HG02798 (cell line): ENCODE measurements at regions not wholly inside any gene's neighbourhood (a gene's known extent, or its start where the extent isn't known, plus 50 kb on each side); places are given as distances from the start of the nearest gene placed in this dataset.

Experiments
- ATAC-seq: cut with Tn5 transposase; IDR thresholded peaks from one replicate; pipeline ENCODE4 v1.9.1; 2021; ENCODE audit warnings: mild to moderate bottlenecking; ENCODE audit not compliant: unreplicated experiment, poor library complexity

DNA sequence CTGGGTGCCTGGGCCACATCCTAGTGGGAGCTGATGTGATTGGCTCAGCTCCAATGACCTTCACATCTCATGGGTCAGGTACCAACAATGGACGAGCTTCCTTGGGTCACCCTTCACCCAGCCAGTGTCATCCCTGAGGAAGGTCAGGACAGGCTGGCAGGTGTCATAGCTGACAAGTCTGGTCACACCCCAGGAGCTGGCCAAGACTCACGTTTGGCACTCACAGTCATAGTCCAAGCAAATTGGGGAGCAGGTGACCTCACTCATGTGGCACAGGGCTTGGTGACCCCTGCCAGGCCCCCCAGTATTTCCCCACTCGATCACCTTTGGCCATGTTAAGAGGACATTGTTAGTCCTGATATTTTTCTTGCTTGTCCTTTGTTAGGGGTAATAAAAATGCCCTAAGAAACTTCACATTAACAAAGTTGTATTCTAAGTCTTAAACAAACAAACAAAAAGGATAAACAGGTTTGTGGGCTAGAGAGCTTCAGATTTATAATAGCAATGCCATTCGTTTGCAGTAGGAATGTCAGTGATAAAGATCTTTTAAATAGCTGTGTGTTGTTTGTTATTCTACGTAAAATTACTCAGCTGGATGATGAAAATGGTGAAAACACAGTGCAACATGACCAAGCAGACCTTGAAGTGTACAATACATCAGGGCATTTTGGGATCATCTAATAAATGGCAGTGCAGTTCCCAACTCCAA is 79.5 kb upstream of the POMGNT2 start:
- no peak for ATAC-seq

DNA sequence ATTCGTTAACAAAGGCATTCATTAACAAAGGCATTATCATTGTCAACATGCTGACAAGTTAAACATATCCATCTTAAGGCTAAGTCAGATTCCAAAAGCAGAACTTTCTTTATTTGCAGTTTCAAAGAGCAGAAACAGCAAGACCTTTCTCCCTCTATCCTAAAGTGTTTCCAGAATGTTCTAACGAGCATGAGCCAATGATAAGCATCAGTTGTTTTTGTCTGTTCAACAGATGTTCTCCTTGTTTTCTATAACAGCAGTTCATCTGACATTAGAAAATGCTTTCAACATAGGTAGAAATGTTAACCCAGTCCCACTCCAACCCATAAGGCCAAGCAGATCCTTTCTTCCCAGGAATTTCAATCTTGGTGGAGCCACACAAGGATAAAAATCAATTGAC is 77.6 kb upstream of the POMGNT2 start:
- ATAC-seq: no peak

DNA sequence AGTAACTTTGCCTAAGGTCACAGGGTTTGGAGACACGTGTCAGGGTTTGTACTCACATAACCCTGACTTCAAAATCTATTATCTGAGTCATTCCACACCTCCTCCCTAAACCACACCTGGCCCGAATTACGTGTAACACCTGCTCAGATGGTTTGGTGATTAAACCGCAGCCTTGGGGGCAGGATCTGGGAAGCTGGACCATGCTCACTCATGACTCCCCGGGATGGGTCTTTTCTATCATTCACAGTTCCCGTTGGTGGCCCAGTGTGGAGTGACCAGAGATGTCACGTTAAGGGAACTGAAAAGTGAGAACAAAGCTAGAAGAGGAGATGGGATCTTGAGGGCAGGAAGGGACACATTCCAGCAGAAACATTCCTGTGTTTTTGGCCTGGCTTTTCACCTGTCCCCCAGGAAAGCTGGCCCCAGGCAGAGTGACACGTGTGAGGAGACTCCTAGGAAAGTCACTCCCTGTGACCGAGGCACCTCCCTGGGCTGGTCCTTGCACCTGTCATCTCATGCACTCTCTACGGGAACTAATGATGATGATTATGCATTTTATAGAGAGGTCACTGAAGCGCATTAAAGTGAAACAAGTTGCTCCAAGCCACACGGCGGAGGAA is 75.4 kb upstream of the POMGNT2 start:
- peak; percentile 47 for ATAC-seq

GRCh38 chr3:43180694-43181093 is 74.8 kb upstream of the POMGNT2 start:
- no peak for ATAC-seq

DNA sequence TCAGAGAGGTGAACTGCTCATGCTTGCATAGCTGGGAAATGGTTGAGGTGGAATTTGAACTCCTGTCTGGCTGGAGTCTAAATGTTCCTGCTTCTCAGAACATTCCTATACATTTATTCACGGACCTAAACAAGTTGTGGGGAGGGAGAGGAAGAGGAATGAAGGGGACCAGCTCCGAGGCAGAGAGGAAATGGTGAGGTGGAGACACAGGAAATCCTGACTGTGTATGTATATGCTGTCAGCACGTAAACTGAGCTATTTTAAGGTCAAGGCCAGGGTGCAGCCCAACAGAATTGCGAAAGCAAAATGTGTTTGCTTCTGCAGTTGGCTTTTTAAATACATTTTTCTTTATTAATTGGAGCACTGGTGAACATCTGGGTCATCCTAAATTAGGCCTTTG is 74.1 kb upstream of the POMGNT2 start:
- no peak for ATAC-seq

DNA sequence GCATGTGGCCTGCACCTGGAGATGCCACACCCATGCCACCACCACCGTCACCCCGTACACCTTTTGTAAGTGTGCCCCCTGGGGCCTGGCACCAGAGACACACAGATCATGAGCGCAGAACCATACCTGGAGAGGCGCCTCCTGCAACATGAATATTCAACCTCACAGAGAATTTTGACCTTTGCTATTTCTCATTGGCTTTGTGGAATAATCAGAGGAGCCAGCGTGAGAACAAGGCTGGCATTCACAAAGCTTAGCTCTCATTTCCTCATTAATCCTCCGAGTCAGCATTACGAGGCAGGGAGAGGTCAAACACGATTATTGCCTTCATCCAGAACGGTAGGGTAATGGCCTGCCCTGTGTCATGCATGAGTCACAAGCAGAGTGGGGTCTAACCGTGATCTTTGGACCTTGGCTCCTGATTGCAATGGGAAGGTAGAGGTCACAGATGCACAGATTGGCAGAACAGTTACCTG is 73.0 kb upstream of the POMGNT2 start:
- no peak for ATAC-seq

GRCh38 chr3:43177085-43177484 is 71.2 kb upstream of the POMGNT2 start:
- ATAC-seq: no peak

DNA sequence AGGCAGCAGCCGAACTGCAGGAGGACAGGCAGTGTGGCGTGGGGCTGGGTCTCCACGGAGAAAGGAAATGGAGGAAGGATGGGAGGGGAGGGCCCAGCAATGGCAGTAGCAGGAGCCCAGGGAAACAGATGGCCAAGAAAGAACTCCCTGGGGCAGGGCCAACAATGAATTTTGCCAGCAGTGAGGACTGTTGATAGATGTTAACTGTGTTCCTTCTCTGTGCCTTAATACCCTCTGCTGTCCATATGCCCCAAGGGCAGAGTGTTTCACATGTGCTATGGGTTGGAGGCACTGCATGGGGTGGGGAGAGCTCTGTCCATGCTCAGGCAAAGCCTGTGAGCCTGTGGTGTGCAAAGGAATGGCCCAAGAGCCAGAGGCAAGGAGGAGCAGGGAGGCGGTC is 70.8 kb upstream of the POMGNT2 start:
- ATAC-seq: no peak

- ATAC-seq: no peak
These were observed 69.7 kb upstream of the POMGNT2 start for GRCh38 chr3:43175541-43175940.

DNA sequence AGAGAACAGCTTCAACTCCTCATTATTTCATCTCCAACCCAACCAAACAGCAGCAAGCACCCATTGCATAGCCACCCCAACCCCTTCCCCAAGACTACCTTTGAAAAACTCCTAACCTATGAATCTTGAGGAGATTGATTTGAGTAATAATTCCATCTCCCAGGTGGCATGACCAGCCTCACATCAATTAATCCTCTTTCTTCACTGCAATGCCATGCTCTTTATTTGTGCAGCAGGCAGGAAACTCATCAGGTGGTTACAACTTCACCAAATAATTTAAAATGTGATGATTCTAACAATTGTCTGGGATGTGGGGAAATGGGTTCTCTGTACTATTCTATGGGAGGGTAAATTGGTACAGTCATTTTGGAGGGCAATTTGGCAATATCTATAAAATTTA is 68.1 kb upstream of the POMGNT2 start:
- no peak for ATAC-seq

DNA sequence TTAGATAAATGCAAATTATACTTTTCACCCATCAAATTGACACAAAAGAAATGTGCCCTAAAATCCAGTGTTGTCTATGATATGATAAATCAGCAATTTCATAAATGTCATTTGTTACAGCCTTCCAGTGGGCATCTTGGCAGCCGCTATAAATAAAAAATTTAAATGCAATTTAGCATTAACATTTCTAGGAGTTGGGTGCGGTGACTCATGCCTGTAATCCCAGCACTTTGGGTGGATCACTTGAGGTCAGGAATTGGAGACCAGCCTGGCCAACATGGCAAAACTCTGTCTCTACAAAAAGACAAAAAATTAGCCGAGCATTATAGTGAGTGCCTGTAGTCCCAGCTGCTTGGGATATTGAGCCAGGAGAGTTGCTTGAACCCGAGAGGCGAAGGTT is 65.9 kb upstream of the POMGNT2 start:
- no peak for ATAC-seq

- no peak for ATAC-seq
These were observed 64.7 kb upstream of the POMGNT2 start for GRCh38 chr3:43170553-43170952.

DNA sequence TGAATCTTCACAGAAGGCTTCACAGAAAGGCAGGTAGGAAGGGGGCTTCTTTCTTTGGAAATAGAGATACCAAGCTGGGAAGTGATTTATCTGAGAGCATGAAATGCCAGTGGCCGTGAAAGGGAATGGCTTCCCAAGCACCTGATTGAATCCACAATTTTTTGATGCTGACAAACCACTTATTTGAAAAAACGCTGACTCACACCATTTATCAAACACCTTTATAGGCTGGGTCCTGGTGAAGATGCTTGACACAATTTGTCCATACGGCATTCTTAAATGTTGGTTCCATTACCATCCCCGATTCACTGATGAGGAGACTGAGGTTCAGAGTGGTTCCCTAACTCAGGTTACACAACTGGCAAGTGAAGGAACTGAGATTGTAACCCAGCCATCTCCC is 64.1 kb upstream of the POMGNT2 start:
- ATAC-seq: no peak

- no peak for ATAC-seq
These were observed 60.5 kb upstream of the POMGNT2 start for GRCh38 chr3:43166406-43166805.

- ATAC-seq: no peak
These were observed 59.9 kb upstream of the POMGNT2 start for GRCh38 chr3:43165786-43166185.

DNA sequence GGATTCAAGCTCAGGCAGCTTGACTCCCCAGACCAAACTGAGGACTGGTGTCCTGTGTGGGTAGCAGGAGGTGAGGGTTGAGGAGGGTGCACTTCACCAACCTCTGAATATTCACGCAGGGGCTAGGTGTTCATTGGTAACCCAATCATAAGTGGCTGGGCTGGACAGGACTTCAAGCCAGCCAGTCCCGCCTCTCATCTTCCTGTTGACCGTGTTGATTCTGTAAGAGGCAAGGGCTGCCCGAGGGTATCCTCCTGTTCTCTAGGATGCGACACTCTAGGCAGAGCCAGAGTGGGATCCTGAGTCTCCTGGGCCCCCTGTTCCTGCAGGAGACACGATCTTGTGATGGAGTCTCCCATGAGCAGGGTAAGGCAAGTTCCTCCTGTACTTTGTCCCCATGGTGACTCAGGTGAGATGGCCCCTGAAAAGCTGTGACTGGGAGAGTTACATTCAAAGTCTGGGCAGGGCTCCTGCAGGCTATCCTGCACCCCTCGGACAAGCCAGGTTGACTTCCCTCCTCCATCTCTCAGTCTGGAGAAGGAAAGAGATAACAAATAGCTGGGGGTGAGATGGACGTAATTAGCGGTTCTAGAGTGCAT is 58.1 kb upstream of the POMGNT2 start:
- no peak for ATAC-seq

DNA sequence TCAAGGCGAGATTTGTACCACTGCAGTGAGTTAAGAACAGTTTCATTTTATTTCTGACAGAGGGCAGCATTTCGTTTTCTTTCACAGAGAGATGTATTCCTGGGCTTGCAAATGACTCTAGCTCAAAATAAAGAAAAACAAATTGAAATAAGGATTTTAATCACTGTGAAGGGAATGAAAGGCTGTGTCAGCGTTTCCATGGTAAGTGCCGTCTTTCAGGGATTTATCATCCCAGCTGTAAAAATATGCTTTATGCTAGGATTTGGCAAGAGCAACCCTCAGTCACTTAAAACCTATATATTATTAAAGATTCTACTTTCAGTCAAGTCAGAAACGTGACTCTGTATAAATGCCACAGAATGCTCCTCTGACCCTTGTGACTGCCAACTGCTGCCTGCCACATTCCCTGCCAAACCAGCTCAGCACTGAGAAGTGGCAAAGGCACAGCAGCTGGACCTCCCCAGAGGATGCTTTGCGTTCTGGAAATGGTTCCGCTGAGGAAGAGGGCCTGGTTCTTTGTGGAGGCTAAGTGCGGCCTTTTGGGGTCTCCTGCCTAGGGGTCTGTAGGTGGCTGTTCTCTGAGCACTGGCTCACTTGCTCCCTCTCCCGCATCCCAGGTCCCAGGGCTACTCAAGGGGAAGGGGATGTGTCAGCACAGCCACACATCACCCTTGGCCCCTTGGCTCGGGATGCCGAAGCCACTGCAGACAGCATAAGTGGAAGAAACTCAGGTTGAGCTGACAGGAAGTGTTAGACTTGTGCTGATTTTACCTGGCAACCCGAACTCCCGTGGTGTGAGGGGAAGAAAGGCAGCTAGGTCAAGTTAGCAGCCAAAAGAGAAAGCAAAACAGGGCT is 56.6 kb upstream of the POMGNT2 start:
- ATAC-seq: no peak

DNA sequence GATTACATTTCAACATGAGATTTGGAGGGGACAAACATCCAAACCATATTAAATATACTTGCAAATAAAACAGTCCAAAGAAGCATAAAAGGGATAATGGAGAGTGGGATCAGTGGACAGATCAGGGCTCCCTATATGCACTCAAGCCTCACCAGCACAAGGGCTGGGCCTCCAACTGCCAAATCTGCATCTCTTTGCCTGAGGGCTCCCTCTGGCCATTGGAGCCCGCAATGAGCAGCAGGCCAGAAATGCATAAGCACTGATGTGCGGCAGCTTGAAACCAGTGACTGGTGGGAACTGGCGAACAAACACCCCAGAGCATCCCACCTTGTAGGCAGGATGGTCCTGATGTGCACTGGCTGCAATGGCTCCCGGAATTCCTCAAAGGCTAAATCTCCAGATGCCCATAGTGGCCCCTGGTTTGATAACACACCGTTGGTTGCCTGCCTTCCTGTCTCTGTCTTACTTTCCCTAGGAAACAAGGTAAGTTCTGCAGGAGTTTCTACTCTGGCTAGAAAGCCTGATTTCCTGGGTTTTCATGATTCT is 55.9 kb upstream of the POMGNT2 start:
- no peak for ATAC-seq

- ATAC-seq: no peak
These were observed 54.8 kb upstream of the POMGNT2 start for GRCh38 chr3:43160664-43161063.

GRCh38 chr3:43159876-43160255 is 54.0 kb upstream of the POMGNT2 start:
- no peak for ATAC-seq
